ENCODE measurements at regions not wholly inside any gene's neighbourhood (a gene's known extent, or its start where the extent isn't known, plus 50 kb on each side); places are given as distances from the start of the nearest gene placed in this dataset.

GRCh38 chr2:6281524-6281923 is 584.2 kb downstream of the CMPK2 start:
- TF ChIP-seq CTCF (IDR thresholded peaks at IDR 0.05 in 8 of 11, conservative IDR thresholded peaks at IDR 0.05 in 3 of 11) = no peak
- TF ChIP-seq POLR2AphosphoS5 (IDR thresholded peaks at IDR 0.05) = no peak
- no peak for TF ChIP-seq POLR2A (IDR thresholded peaks at IDR 0.05)

Data from spleen (tissue), 7 donors.